Ovary (tissue), 3 donors: ENCODE measurements at regions not wholly inside any gene's neighbourhood (a gene's known extent, or its start where the extent isn't known, plus 50 kb on each side); places are given as distances from the start of the nearest gene placed in this dataset.

Experiments
- CTCF ChIP-seq, 3 donors: fragments of 450-650 bp in 2 of 3; fragments of 200-600 bp in 1 of 3; IDR thresholded peaks; one replicate each; pipeline versions ENCODE4 v1.5.1 to v1.8.0; 2016 to 2022; ENCODE audit warnings: antibody characterized with exemption in 3 of 3, mild to moderate bottlenecking in 1 of 3
- EP300 ChIP-seq: sonication (generic); formaldehyde crosslinking; IDR thresholded peaks from one replicate; pipeline ENCODE4 v1.6.1; 2017; ENCODE audit warnings: antibody characterized with exemption
- POLR2A ChIP-seq: fragments of 450-650 bp; IDR thresholded peaks from one replicate; pipeline ENCODE4 v1.6.1; 2017; ENCODE audit warnings: antibody characterized with exemption, mild to moderate bottlenecking, moderate library complexity
- donor health status: DM: no; HTN: no; CAD: no.

- no peak for TF ChIP-seq POLR2A
- no peak for TF ChIP-seq CTCF (IDR thresholded peaks at IDR 0.05)
- TF ChIP-seq EP300, result no peak
Measured at GRCh38 chr18:62450175-62450545, 72.7 kb upstream of the ZCCHC2 start.
